ENCODE measurements at regions not wholly inside any gene's neighbourhood (a gene's known extent, or its start where the extent isn't known, plus 50 kb on each side); places are given as distances from the start of the nearest gene placed in this dataset.

DNA sequence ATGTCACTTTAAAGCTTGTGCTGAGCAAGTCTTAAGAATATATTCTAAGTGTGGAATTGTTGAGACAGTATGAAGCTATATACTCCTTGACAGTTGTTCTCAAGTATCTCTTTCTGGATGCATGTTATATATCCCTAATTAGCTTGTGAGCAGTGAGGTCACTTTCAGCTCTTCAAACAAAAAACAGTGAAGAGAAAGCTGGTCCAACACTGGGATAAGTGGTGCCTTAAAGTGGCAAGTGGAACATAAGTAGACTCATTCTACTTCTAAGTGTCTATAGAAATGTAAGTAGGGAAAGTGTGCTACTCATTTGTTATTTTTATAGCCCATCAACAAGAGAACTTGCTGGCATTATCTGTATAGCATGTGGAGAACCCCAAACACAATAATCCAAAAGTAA is 133.1 kb upstream of the BACH2 start:
- intact Hi-C loops (cut with DNase I): no loop called here
- Histone ChIP-seq H3K9me3 (peaks cover 0 to 18% of the 10 kb centered on the region in 2 donors), H3K4me1 (no peaks in the 10 kb centered on the region), H3K36me3 (no peaks in the 10 kb centered on the region), H3K4me3 (no peak overlapping the region), H3K27ac (no peak overlapping the region), H3K27me3 (no peaks in the 10 kb centered on the region)
- TF ChIP-seq, protein P1, sequence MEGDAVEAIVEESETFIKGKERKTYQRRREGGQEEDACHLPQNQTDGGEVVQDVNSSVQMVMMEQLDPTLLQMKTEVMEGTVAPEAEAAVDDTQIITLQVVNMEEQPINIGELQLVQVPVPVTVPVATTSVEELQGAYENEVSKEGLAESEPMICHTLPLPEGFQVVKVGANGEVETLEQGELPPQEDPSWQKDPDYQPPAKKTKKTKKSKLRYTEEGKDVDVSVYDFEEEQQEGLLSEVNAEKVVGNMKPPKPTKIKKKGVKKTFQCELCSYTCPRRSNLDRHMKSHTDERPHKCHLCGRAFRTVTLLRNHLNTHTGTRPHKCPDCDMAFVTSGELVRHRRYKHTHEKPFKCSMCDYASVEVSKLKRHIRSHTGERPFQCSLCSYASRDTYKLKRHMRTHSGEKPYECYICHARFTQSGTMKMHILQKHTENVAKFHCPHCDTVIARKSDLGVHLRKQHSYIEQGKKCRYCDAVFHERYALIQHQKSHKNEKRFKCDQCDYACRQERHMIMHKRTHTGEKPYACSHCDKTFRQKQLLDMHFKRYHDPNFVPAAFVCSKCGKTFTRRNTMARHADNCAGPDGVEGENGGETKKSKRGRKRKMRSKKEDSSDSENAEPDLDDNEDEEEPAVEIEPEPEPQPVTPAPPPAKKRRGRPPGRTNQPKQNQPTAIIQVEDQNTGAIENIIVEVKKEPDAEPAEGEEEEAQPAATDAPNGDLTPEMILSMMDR (IDR thresholded peaks at IDR 0.05): no peak
- no peak for DNase-seq (ENCODE audit: low spot score in 2 of 2)

DNA sequence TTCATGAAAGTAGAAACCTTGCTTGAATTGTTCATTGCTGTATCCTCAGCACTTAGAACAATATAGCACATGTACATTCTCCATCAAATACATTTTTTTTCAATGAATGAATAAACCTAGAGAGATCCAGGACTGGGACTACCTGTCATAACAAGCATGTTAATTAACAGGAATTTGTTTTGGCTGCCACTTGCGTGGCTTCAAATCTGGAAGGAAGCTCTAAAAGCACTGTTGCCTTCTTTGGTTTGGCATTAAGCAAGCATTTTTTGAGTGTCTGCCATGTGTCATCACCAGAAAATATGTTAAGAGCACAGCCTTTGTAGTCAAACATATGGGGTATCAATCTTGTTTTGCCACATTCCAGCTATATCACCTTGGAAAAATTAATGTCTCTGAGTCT is 131.9 kb upstream of the BACH2 start:
- Histone ChIP-seq H3K4me1 (no peaks in the 10 kb centered on the region), H3K27ac (no peak overlapping the region), H3K36me3 (no peaks in the 10 kb centered on the region), H3K9me3 (peaks cover 0 to 18% of the 10 kb centered on the region in 2 donors), H3K4me3 (no peak overlapping the region), H3K27me3 (no peaks in the 10 kb centered on the region)
- intact Hi-C loops (cut with DNase I): no loop called here
- DNase-seq (ENCODE audit: low spot score in 2 of 2): no peak
- TF ChIP-seq, protein P1 (IDR thresholded peaks at IDR 0.05): no peak

- intact Hi-C loops (cut with DNase I): no loop called here
- TF ChIP-seq, protein P1 (IDR thresholded peaks at IDR 0.05): no peak
- H3K9me3 ChIP-seq: peaks cover 0 to 18% of the 10 kb centered on the region in 2 donors
- DNase-seq (ENCODE audit: low spot score in 2 of 2): no peak
- no peak overlapping the region for H3K27ac ChIP-seq
- no peaks in the 10 kb centered on the region for H3K4me1 ChIP-seq
- H3K36me3 ChIP-seq: no peaks in the 10 kb centered on the region
- no peak overlapping the region for H3K4me3 ChIP-seq
- no peaks in the 10 kb centered on the region for H3K27me3 ChIP-seq
Observed at GRCh38 chr6:90425161-90425641, 128.6 kb upstream of the BACH2 start.

GRCh38 chr6:90424580-90424979 is 127.9 kb upstream of the BACH2 start:
- Histone ChIP-seq H3K4me1 (no peaks in the 10 kb centered on the region), H3K27me3 (no peaks in the 10 kb centered on the region), H3K4me3 (no peak overlapping the region), H3K9me3 (peaks cover 0 to 13% of the 10 kb centered on the region in 2 donors), H3K27ac (no peak overlapping the region), H3K36me3 (no peaks in the 10 kb centered on the region)
- intact Hi-C loops (cut with DNase I): no loop called here
- TF ChIP-seq, protein P1 (IDR thresholded peaks at IDR 0.05): no peak
- DNase-seq (ENCODE audit: low spot score in 2 of 2): no peak

GRCh38 chr6:90421666-90422065 is 125.0 kb upstream of the BACH2 start:
- Histone ChIP-seq H3K4me1 (no peaks in the 10 kb centered on the region), H3K4me3 (no peak overlapping the region), H3K9me3 (no peaks in the 10 kb centered on the region), H3K36me3 (no peaks in the 10 kb centered on the region), H3K27me3 (no peaks in the 10 kb centered on the region), H3K27ac (no peak overlapping the region)
- TF ChIP-seq, protein P1 (IDR thresholded peaks at IDR 0.05): no peak
- intact Hi-C loops (cut with DNase I): no loop called here
- no peak for DNase-seq (ENCODE audit: low spot score in 2 of 2)

- no peaks in the 10 kb centered on the region for H3K36me3 ChIP-seq
- no peak overlapping the region for H3K27ac ChIP-seq
- intact Hi-C loops (cut with DNase I): no loop called here
- TF ChIP-seq, protein P1 (IDR thresholded peaks at IDR 0.05): no peak
- DNase-seq (ENCODE audit: low spot score in 2 of 2): no peak
- no peaks in the 10 kb centered on the region for H3K27me3 ChIP-seq
- H3K4me1 ChIP-seq: no peaks in the 10 kb centered on the region
- H3K4me3 ChIP-seq: no peak overlapping the region
- no peaks in the 10 kb centered on the region for H3K9me3 ChIP-seq
Observed at GRCh38 chr6:90420500-90420899, 123.9 kb upstream of the BACH2 start.
